Anterior cingulate cortex (tissue), 58 donors: ENCODE measurements at regions not wholly inside any gene's neighbourhood (a gene's known extent, or its start where the extent isn't known, plus 50 kb on each side); places are given as distances from the start of the nearest gene placed in this dataset.

Experiments
- DNase-seq, 58 donors: peaks; one replicate each; lab custom pipeline; 2025; lab: John Stamatoyannopoulos, UW

DNA sequence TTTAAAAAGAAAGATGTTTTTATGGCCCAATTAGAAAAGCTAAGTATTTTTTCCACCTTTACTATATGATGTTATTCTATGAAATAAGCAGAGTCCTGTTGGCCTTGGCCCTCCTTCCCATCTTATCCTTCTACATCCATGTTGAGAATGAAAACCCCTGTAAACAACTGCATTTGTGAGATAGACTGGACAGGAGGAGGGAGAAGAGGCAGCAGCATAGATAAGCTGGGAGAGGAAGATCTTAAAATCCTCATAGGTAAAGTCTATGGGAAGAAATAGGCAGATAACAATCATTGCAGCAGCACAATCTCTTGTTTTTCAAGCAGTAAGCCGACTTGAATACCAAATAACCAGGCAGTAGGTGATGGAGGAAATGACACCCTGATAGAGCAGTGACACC is 207.6 kb upstream of the PARD3B start:
- DNase-seq, result no peak

DNA sequence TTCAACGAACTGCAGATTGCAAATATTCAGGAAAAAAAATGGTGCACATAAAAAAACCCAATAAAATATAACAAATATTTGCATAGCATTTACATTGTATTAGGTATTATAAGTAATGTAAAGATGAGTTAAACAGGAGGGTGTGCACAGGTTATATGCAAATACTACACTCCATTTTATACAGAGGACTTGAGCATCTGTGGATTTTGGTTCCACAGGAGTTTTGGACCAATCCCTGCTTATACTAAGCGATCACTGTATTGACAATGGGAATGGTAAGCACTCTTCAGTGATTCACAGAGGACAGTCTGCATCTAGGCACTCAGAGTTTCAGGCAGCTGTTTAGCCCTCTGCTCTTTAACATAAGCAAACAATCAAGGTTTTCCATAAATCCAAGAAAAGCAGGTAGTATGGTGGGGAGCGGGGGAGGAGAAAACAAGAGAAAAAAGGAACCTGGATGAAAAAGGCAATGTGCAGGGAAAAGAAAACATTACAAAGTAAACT is 206.0 kb upstream of the PARD3B start:
- DNase-seq, result no peak

DNA sequence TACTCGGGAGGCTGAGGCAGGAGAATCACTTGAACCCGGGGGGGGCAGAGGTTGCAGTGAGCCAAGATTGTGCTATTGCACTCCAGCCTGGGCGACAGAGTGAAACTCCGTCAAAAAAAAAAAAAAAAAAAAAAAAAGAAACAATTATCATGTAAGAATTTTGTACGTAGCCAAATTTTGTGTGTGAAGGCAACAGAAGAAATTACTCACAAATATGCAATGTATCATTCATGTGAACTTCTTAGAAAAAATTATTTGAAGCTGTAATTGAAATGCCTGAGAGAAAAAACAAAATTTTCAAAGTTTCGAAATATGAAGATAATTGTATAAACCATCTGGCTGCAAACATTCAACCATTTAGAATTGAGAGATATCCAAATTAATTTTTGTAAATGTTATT is 204.8 kb upstream of the PARD3B start:
- DNase-seq, result no peak

DNA sequence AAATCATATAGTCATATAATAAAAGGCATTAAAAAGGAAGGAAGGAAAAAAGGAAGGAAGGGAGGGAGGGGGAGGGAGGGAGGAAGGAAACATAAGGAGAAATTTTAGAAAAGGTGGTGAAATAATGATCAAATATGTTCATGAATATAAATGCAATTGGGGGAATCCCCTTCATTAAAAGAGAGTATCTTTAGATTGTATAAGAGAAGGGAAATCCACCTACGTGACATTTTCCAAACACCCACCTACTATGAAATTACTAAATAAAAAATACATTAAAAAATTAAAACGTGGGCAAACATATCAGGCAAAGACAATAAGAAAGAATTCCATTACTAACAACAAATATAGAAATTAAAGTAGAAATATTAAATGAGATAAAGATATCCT is 203.4 kb upstream of the PARD3B start:
- DNase-seq, result no peak

DNA sequence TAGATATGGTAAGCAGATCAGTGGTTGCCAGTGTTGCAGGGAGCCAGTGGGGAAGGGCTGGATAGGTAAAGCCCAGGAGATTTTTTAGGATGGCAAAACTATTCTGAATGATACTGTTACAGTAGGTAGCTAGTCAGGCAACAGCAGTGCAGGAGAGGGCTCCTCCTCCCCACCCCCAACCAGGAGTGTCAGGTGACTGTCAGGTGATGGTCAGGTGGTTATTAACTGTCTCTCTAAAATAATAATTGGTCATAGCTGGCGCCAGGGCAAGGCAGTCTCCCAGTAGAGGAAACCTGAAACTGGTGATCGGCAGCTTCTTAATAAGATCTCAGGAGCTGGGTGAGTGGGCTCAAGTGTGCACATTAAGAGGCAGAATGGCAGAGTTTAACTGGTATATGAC is 201.6 kb upstream of the PARD3B start:
- DNase-seq, result no peak

DNA sequence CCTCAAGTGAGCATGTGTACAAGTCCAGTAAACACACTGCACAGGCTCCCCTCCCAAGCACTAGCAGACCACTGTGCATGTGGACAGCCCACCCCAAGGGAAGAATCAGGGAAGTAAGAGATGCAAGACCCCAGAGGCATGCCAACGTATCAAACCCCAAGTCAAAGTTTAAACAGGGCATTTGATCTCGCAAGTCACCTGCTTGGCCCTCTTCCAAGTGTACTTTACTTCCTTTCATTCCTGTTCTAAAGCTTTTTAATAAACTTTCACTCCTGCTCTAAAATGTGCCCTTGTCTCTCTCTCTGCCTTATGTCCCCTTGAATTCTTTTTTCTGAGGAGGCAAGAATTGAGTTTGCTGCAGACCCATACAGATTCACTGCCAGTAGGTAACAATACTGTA is 201.2 kb upstream of the PARD3B start:
- DNase-seq, result no peak

DNA sequence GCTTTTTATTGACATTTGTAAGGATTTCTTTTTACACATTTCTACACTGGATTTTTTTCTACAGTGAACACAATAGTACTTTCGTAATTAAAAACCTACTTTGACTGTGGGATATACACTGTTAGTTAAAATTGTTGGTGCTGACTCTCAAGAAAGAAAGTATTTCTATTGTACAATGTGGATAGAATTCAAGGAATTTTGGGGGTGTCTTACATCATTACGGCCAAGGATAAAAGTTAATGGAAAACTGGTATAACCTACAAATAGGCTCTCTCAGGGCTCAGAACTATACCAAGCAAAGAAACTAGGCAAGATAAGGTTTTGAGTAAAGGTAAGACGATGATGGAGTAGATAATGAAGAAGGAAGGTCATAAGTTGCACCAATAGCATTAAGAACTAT is 198.4 kb upstream of the PARD3B start:
- DNase-seq, result no peak

DNA sequence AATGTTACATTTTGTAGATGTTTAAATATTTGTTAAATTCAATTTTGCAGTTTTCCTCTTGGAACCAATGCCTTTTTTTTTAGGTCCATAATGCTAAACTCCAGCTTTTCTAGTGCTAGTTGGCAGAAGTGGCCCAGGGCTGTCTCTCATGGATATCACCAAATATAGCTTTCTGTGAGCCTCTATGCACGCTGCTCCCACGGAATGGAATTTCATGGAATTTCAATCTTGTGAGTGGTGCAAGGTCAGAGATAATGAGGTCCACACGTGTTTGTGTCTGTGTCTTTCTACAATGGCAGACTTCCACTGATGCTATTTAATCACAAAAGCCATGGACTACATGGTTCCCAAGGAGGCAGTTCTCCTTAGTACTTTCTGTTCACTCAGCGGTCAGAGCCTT is 191.5 kb upstream of the PARD3B start:
- DNase-seq, result no peak

DNA sequence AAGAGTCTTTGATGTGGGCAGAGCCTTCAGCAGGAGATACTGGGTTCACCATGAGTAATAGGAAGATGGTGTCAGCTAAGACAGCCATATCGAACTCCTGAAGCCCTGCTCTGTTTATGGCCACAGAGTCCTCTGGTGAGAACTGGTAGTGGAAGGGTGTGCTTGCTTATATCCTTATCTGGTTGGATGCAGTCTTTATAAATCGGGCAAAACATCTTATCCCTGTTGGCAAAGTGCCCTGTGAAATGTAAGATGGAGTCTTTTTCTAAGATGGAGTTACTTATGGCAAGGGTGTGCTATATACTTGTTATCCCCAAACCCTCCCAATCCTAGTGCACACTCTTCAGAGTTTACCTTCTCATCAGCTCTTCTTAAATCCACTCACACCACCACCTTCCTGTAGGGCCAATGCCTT is 190.8 kb upstream of the PARD3B start:
- no peak for DNase-seq

DNA sequence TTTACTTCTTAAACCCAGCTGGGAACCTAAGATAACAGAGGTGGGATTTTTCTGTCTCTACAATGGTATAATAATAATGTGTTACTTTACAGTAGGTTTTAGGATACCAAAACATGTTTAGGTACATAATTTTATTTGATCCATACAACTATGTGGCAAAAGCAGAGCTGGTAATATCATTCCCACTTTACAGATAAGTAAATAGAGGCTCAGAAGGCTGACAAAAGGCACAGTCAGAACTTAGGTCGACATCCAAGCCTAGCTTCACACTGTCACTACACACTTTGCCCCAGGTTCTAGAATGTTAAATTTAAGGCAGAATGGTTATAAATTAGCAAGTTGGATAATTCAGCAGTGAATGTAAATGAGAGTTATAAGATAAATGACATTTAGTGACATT is 189.6 kb upstream of the PARD3B start:
- no peak for DNase-seq

DNA sequence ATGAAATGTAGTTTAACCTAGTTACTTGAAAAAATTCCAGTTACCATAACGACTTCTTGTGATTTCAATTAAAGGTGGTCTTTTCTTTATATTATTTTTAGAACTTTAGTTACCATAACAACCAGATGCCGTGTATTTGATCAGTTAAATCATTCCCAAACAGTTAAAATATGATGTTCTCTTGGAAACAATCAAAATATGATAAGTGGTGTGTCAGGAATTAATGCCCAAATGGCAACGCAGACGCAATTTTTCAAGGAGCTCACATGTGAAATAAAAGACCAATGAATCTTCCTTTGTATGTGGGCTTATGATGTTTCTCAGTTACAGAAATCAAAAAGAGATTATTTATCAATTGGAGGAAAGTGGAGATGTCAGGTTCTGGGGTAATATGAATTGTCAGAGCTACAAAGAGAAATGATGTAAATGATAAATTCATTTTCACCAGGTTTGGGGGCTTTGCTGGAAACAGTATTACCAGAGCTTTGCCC is 189.1 kb upstream of the PARD3B start:
- DNase-seq, result no peak

DNA sequence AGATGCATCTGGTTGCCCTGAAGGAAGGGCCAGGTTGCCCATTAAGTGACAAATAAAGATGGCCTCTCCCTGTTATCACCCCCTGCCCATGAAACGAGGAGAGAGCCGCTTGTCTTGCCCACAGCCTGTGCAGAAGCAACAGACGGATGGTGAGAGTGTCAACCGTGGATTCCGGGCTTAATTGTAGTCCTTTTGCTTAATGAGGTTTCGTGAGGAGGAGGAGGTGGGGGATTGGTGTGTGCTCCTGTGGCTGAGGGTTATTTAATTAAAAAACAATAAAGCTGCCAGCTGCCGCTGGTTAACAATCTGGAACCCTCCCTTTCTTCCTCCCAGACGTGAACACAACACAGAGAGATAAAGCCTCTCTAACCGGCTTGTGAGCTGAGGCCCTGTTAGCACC is 188.0 kb upstream of the PARD3B start:
- no peak for DNase-seq

DNA sequence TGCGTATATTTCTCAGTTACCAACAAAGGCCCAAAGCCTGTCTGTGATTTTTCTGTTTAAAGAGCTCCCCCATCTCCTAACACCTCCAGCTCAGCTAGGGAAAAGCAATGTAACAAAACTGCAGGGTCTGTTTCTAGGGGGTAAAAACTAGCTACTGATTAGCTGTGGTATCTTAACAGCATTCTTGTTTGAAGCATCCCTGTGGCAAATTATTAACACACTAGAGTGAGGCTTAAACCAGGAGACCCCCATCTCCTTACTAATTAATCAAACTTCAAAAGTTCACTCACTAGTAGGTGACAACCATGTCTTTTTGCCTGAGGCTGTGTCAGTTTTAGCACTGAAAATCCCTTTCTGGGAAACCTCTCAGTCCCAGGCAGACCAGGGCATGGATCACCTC is 186.2 kb upstream of the PARD3B start:
- DNase-seq, result no peak

DNA sequence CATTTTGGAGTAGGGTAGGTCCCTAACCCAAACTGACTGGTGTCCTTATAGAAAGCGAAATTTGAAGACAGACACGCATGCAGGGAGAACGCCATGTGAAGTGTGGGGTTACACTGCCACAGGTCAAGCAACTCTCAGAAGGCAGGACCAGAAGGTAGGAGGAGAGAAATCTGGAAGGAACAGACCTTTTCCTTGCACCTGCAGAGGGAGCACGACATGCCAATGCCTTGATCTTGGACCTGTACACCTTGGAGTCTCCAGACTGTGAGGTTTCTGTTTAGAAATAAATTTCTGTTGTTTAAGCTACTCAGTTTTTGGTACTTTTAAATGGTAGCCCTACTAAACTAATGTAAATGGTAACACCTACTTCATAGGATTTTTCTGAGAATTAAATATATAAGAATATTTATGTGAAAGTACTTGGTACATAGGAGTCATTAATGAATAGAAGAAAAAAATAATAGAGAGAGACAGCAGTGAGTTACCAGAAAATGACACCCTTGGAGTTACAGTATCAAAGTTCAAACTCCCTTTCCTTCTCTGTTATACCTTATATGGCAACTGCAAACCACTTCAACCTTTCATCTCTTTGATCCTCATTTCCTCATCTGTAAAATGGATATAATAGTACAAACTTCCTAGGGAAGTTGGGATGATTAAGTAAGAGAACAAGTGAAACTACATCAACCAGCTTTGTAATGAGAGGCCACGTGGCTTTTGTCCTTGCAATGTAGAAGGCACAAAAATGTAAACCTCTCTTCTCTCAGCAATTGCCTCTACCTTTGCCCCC is 184.9 kb upstream of the PARD3B start:
- no peak for DNase-seq

DNA sequence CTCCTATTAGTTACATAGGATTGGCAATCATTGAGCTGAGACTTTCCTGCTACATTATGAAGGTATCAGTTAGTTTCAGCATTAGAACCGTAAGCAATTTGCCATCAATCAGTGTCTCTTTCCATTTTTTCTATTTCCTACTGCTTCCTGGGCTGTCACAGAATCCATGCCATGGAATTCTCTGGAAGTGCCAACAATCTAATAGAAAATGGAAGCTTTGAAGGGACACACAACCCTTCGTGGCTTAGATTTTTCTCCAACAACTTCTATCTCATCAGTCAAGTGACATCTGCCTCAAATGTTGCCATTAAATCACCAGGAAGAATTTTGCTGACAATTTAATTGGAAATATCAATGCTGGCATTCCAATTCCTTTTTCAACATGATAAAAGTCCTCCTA is 183.5 kb upstream of the PARD3B start:
- DNase-seq, result no peak

DNA sequence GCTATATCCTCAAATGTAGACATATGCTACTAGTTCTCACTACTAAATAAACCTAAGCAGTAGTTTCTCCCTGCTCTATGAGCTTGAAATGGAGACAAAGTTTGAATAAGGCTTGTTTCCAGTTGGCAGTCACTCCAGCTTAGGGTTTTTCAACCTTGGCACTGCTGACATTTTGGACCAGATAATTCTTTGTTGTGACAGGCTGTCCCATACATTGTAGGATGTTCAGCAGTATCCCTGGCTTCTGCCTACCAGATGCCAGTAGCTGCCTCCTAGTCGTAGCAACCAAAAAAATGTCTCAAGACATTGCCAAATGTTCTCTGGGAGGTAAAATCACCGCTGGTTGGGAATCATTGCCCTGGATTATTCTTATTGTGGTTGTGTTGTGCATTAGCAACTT is 182.7 kb upstream of the PARD3B start:
- peak in 1 of 58 donors; percentile 16 for DNase-seq

DNA sequence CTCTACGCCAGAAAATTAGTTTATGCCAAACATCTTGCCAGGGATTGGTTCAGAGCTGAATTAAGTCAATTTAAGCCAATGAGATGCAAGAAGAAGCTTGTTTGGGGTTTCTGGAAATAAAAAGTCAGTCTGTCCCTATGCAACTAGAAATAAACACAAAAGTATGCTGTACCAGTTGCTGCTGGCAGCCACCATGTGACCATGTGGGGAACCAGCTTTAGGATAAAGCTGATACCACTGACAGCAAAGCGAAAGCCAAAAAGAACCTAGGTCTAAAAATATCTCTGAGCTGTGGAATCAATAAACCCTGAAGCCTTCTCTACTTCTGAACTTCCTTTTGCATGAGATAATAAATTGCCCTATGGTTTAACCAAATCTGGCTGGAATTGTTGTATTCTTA is 181.8 kb upstream of the PARD3B start:
- DNase-seq, result no peak

DNA sequence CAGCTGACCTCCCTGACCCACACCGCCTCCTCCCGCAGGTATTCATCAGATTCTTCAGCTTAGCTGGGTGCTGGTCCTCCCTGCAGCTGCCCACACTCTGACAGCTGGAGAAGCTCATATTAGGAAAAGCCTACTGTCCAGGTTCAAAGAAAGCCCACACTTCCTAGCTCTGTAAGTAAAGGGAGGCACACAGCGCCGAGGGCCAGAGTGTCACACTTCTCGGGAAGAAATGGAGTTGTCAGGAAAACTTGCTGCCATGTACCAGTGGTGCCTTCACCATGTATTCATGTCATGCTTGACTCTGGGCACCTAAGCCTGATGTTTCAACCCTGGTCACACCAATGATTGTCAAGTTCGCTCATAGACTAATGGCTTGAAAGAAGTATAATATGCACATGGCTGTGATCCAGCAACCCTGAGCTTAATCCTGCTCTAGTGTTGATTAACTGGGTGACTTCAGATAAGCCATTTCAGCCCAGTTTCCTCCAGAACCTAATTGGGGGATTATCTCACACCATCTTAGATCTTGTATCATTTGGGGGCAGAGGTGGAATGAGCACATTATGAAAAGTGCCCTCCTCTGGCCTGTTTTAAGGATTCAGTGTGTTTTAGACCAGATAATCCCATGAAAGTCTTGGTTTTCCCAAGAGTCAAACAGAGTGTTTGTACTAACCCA is 180.3 kb upstream of the PARD3B start:
- no peak for DNase-seq

DNA sequence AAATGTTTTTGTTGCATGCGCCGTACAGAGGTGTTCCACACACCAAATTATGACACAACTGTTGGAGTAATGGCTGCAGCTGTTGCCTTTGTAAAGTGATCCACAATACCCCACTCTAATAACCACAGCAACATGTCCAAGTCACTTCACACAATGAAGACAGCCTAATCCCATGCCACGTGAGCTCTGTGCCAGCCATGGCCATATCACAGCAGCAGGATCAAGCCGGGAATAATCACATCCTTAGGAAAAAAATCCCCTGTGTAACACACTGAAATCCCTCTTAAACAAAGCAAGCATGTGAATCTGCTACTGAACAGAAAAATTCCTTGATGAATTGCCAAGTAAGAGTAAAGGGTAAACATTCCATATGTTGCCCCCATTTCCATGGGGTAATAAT is 179.5 kb upstream of the PARD3B start:
- no peak for DNase-seq

DNA sequence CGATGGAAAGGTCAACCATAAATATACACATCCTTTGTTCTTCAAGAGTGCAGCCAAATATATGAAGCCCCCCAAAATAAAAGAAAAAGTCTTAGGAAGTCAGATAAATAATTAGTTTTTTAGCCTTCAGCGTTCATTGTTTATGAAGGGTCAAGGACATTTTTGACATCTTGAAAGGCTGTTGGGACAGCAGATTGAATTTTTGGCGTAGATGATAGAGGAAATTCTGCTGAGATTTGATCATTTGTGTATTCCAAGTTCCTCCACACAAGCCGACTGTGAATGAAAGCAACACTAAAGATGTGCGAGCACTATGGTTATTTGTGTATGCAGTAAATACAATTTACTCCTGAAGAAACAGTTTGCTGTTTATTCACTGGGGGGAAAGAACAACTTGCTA is 177.8 kb upstream of the PARD3B start:
- DNase-seq, result no peak

DNA sequence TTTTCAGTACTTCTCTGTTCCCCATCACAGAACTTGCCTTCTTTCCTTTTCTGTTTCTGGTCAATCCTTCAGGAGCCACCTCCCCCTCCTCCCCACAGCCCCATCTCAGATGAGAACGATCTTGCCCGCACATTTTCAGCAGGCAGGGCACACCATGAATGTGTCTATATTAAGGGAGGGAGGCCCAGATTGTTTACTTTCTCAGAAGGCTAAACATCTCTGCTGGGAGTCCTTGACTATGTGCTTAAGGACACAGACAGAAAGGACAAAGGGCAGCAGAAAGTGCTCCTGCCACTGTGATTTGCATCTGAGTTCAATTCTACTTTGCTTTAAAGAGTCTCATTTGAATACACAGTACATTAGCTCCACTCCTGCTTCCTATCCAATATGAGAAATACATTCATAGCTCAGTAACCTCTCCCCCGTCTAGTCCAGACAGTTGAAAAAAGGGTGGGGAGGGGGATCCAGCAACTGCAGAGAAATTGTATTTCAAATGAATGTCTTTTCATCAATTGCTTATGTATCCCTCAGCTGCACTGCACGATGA is 175.0 kb upstream of the PARD3B start:
- DNase-seq, result no peak

DNA sequence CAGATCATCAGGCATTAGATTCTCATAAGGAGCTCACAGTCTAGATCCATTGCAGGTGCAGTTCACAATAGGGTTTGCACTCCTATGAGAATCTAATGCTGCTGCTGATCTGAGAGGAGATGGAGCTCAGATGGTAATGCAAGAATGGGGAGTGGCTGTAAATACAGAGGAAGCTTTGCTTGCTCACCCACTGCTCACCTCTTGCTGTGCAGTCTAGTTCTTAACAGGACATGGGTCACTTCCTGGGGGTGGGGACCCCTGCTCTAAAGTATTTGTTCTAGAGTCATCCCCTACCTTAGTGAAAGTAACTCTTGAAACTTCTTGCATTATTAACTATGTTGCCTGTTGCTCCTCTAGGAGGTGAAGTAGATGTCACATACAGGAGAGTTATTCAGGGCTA is 171.3 kb upstream of the PARD3B start:
- no peak for DNase-seq
